ENCODE measurements at regions not wholly inside any gene's neighbourhood (a gene's known extent, or its start where the extent isn't known, plus 50 kb on each side); places are given as distances from the start of the nearest gene placed in this dataset.

DNA sequence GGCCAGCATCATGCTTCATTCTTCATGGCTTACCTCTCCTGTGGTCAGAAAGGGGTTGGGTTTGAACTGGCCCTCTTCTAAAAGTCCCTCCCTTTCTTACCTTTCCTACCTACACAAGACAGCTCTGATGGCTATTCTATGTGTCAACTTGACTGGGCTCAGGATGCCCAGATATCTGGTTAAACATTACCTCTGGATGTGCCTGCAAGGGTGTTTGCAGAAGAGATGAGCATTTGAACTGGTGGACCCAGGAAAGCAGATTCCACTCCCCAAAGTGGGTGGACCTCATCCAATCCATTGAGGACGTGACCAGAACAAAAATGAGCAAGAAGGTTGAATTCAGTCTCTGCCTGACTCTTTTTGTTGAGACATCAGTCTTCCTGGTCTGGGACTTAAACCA lies 79.0 kb upstream of the TCF7L2 start:
- no peaks in the 10 kb centered on the region for H3K27me3 ChIP-seq
- DNase-seq, result no peak
- no peaks in the 10 kb centered on the region for H3K36me3 ChIP-seq
- no peak overlapping the region for H3K27ac ChIP-seq
- no peak overlapping the region for H3K4me3 ChIP-seq
- peaks cover 8% of the 10 kb centered on the region; the same call in 1 of the 2 replicates for H3K9me3 ChIP-seq (replicated peaks)
- H3K4me1 ChIP-seq, result peaks cover 7% of the 10 kb centered on the region

- Histone ChIP-seq H3K27ac (no peak overlapping the region), H3K4me1 (peaks cover 10% of the 10 kb centered on the region), H3K27me3 (no peaks in the 10 kb centered on the region), H3K9me3 (replicated peaks) (peaks cover 8% of the 10 kb centered on the region; the same call in 1 of the 2 replicates), H3K4me3 (no peak overlapping the region), H3K36me3 (no peaks in the 10 kb centered on the region)
- DNase-seq, result peak in 1 of 2 experiments; percentile 25
These were observed 77.3 kb upstream of the TCF7L2 start for GRCh38 chr10:112872728-112873127.

- no peak overlapping the region for H3K27ac ChIP-seq
- H3K9me3 ChIP-seq (replicated peaks), result peaks cover 8% of the 10 kb centered on the region; the same call in 1 of the 2 replicates
- no peak for DNase-seq
- H3K4me1 ChIP-seq, result peaks cover 10% of the 10 kb centered on the region
- H3K27me3 ChIP-seq, result no peaks in the 10 kb centered on the region
- no peaks in the 10 kb centered on the region for H3K36me3 ChIP-seq
- H3K4me3 ChIP-seq, result no peak overlapping the region
These were observed 76.5 kb upstream of the TCF7L2 start for GRCh38 chr10:112873541-112873940.

- no peaks in the 10 kb centered on the region for H3K27me3 ChIP-seq
- H3K27ac ChIP-seq, result no peak overlapping the region
- H3K9me3 ChIP-seq (replicated peaks), result peaks cover 8% of the 10 kb centered on the region; the same call in 1 of the 2 replicates
- H3K4me1 ChIP-seq, result peaks cover 10% of the 10 kb centered on the region
- no peaks in the 10 kb centered on the region for H3K36me3 ChIP-seq
- no peak overlapping the region for H3K4me3 ChIP-seq
- no peak for DNase-seq
These were observed 75.1 kb upstream of the TCF7L2 start for GRCh38 chr10:112874982-112875381.

DNA sequence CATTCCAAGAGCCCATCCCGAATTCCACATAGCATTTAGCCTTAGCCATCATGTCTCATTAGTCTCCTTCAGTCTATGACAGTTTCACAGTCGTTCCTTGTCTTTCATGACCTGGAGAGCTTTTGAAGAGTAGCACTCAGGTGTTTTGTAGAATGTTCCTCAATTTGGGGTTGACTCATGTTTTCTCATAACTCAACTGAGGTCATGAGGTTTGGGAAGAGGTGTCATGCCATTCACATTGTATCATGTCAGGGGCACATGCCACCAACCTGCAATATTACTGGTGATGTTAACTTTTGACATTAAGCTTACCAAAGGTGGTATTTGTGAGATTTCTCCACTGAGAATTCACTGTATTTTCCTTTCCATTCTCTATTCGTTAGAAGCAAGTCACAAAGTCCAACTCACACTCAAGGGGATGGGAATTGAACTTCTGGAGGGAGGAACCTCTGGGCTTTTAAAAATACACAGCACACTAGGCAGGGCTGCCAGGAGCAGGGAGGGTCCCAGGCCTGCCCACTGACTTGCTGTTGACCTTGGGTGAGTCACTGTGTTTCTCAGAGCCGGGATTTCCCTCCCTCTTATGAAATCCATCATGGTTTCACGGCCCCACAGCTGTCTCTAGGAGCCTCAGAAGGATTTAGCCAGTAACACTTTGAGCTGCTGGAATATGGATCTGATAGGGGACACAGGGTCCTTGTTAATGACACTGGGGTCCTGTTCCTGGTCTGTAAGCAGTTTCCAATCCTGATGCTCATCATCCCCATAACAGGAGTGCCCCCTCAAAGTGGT lies 74.4 kb upstream of the TCF7L2 start:
- peak; percentile 56 to 69 for DNase-seq
- Histone ChIP-seq H3K27me3 (no peaks in the 10 kb centered on the region), H3K27ac (no peak overlapping the region), H3K4me3 (no peak overlapping the region), H3K9me3 (replicated peaks) (peaks cover 8% of the 10 kb centered on the region; the same call in 1 of the 2 replicates), H3K4me1 (peaks cover 10% of the 10 kb centered on the region), H3K36me3 (no peaks in the 10 kb centered on the region)

DNA sequence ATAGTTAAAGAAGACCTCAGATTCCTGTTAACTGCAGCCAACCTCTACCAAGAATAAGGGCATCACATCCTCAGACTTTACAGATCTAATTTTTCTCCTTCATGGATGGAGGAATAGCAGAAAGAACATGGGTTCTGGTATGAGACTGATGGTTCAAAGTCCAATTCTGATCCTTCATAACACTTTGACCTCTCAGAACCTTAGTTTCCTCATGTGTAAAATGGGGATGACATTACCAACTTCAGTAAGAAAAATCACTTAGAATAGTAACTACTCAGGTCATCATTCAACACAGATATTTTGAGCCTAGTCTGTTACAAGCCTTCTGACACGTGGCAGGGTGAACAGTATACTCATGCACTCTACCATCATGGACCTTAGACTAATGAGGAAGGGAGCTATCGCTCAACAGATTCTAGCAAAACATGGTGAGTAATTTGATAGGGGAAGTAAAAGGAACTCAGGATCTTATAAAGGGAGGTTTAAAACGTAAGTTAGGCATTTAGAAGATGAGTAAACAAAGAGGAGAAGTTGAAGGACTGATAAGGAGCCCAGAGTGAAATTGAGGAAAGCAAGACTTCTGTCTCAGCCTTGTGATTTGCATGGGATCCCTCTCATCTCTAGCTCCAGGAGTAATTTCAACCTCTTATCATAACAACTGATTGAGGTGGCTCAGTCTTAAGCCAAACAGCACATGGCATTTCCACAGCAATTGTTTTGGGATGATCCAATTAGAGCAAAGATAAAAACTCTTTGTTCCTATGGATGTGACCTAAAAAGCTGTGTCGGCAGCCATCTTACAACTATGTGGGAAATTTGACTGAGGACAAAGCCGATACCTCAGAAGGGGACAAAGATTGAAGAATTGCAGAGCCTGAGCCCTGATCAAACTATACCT lies 69.2 kb upstream of the TCF7L2 start:
- no peak for DNase-seq
- Histone ChIP-seq H3K36me3 (no peaks in the 10 kb centered on the region), H3K9me3 (replicated peaks) (no peaks in the 10 kb centered on the region; the same call in 1 of the 2 replicates), H3K4me1 (peaks cover 13% of the 10 kb centered on the region), H3K27me3 (no peaks in the 10 kb centered on the region), H3K4me3 (no peak overlapping the region), H3K27ac (no peak overlapping the region)

DNA sequence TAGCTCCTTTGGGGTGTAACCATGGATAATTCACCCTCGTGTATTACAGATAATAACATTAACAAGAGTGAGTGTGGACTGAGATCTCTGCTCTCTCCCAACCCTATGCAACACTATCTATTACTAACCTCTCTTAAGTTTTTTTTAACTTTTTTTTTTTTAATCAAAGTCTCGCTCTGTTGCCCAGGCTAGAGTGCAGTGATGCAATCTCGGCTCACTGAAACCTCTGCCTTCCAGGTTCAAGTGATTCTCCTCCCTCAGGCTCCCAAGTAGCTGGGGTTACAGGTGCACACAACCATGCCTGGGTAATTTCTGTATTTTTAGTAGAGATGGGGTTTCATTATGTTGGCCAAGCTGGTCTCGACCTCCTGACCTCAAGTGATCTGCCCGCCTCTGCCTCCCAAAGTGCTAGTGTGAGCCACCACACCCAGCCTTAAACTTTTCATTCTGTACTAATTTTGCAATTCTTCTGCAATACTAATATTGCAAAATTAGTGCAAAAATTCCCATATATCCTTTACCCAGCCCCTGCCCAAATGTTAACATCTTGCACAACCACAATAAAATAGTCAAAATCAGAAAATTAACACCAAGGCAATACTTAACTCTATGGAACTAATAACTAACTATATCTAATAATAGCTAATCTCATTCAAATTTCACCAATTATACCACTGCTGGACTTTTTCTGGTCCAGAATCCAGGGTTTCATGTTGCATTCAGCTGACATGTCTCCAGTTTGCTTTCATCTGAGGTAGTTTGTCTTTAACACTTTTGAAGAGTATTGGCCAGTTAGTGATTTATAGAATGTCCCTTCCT lies 66.5 kb upstream of the TCF7L2 start:
- Histone ChIP-seq H3K27ac (no peak overlapping the region), H3K36me3 (no peaks in the 10 kb centered on the region), H3K9me3 (replicated peaks) (no peaks in the 10 kb centered on the region; the same call in 1 of the 2 replicates), H3K4me1 (peaks cover 8% of the 10 kb centered on the region), H3K27me3 (no peaks in the 10 kb centered on the region), H3K4me3 (no peak overlapping the region)
- no peak for DNase-seq

- Histone ChIP-seq H3K4me3 (no peak overlapping the region), H3K9me3 (replicated peaks) (no peaks in the 10 kb centered on the region; the same call in 1 of the 2 replicates), H3K4me1 (peaks cover 8% of the 10 kb centered on the region), H3K27ac (no peak overlapping the region), H3K36me3 (no peaks in the 10 kb centered on the region), H3K27me3 (no peaks in the 10 kb centered on the region)
- DNase-seq, result no peak
These were observed 65.9 kb upstream of the TCF7L2 start for GRCh38 chr10:112884179-112884504.

GRCh38 chr10:112886463-112886862 lies 63.6 kb upstream of the TCF7L2 start:
- Histone ChIP-seq H3K4me3 (no peak overlapping the region), H3K27me3 (no peaks in the 10 kb centered on the region), H3K9me3 (replicated peaks) (no peaks in the 10 kb centered on the region; the same call in 1 of the 2 replicates), H3K36me3 (no peaks in the 10 kb centered on the region), H3K27ac (no peak overlapping the region), H3K4me1 (peaks cover 8% of the 10 kb centered on the region)
- no peak for DNase-seq

DNA sequence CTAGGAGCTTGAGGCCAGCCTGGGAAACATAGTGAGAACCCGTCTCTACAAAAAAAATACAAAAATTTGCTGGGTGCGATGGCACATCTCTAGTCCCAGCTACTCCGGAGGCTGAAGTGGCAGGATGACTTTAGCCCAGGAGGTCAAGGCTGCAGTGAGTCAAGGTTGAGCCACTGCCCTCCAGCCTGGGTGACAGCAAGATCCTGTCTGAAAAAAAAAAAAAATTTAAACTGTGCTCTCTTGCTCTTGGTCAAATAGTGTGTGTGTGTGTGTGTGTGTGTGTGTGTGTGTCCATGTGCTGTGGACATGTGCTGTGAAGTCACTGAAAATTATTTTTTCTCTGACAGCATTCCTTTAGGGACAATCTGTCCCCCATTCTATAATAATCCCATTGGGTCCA lies 62.1 kb upstream of the TCF7L2 start:
- Histone ChIP-seq H3K4me1 (no peaks in the 10 kb centered on the region), H3K36me3 (no peaks in the 10 kb centered on the region), H3K9me3 (replicated peaks) (no peaks in the 10 kb centered on the region; the same call in 1 of the 2 replicates), H3K4me3 (no peak overlapping the region), H3K27me3 (no peaks in the 10 kb centered on the region), H3K27ac (no peak overlapping the region)
- DNase-seq, result no peak

DNA sequence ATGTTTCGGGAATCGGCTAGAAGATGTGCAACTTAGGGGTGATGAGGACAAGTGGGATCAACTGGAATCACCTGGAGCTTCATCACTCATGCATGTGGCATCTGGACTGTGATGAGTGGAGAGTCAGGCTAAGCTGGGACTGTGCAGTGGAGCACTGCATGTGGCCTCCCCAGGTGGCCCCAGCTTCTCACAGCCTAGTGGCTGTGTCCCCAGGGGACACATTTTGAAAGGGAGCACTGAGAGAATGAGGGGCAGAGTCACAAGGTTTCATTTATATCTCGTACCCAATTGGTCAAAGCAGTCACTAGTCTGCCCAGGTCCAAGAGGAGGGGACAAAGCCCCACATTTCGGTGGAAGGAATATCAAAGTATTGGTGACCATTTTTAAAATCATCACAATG lies 54.8 kb upstream of the TCF7L2 start:
- no peaks in the 10 kb centered on the region for H3K27me3 ChIP-seq
- H3K36me3 ChIP-seq, result no peaks in the 10 kb centered on the region
- DNase-seq, result no peak
- H3K27ac ChIP-seq, result no peak overlapping the region
- H3K4me3 ChIP-seq, result no peak overlapping the region
- H3K9me3 ChIP-seq (replicated peaks), result 0 out of 2 replicates have a peak, but pooled peaks cover 3% of the 10 kb centered on the region
- peaks cover 10% of the 10 kb centered on the region; the same call in 1 of the 2 replicates for H3K4me1 ChIP-seq

DNA sequence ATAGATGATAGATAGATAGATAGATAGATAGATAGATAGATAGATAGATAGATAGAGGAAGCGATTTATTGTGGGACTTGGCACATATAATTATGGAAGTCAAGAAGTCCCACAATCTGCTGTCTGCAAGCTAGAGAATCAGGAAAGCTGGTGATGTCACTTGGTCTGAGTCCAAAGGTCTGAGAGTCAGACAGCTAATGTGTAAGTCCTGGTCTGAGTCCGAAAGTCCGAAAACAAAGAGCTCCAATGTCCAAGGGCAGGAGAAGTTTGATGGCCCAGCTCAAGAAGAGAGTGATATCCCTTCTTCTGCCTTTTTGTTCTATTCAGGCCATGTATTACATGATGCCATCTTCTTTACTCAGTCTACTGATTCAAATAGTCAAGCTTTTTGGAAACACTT lies 53.8 kb upstream of the TCF7L2 start:
- DNase-seq, result no peak
- Histone ChIP-seq H3K4me1 (peaks cover 10% of the 10 kb centered on the region; the same call in 1 of the 2 replicates), H3K27ac (no peak overlapping the region), H3K9me3 (replicated peaks) (0 out of 2 replicates have a peak, but pooled peaks cover 3% of the 10 kb centered on the region), H3K36me3 (no peaks in the 10 kb centered on the region), H3K4me3 (no peak overlapping the region), H3K27me3 (no peaks in the 10 kb centered on the region)

- Histone ChIP-seq H3K4me1 (peaks cover 10% of the 10 kb centered on the region; the same call in 1 of the 2 replicates), H3K4me3 (no peak overlapping the region), H3K27me3 (no peaks in the 10 kb centered on the region), H3K27ac (no peak overlapping the region), H3K36me3 (no peaks in the 10 kb centered on the region), H3K9me3 (replicated peaks) (0 out of 2 replicates have a peak, but pooled peaks cover 3% of the 10 kb centered on the region)
- no peak for DNase-seq
These were observed 53.3 kb upstream of the TCF7L2 start for GRCh38 chr10:112896722-112897121.

All from SJCRH30 (cell line).